GM12878 (cell line): ENCODE measurements at regions not wholly inside any gene's neighbourhood (a gene's known extent, or its start where the extent isn't known, plus 50 kb on each side); places are given as distances from the start of the nearest gene placed in this dataset.

Experiments used
- BMI1 ChIP-seq: fragments of 450-650 bp; IDR thresholded peaks from 2 replicates; pipeline ENCODE4 v1.6.1; 2016; ENCODE audit warnings: mild to moderate bottlenecking, moderate library complexity, borderline replicate concordance
- CHD4 ChIP-seq: fragments of 200-600 bp; sonication (generic); IDR thresholded peaks from 2 replicates; pipeline ENCODE4 v1.6.1; 2016; ENCODE audit warnings: mild to moderate bottlenecking
- CREM ChIP-seq: IDR thresholded peaks from 2 replicates; pipeline ENCODE4 v1.6.1; 2014; ENCODE audit warnings: antibody characterized with exemption, low read depth
- HCFC1 ChIP-seq: fragments of 150-350 bp; IDR thresholded peaks from 2 replicates; pipeline ENCODE4 v1.6.1; 2014; ENCODE audit warnings: low read length
- IKZF2 ChIP-seq, 2 experiments: fragments of 450-650 bp; IDR thresholded peaks; 2 replicates each; pipeline ENCODE4 v1.6.1; 2017; ENCODE audit warnings: mild to moderate bottlenecking in 2 of 2, moderate library complexity in 2 of 2
- JUND ChIP-seq: IDR thresholded peaks from 2 replicates; pipeline ENCODE4 v1.6.1; 2012; ENCODE audit warnings: low read depth, mild to moderate bottlenecking, low read length, improper control_type of control experiment, moderate library complexity
- MEF2B ChIP-seq: fragments of 450-650 bp; IDR thresholded peaks from 2 replicates; pipeline ENCODE4 v1.6.1; 2018; ENCODE audit warnings: mild to moderate bottlenecking, moderate library complexity; ENCODE audit not compliant: partially characterized antibody, poor library complexity, severe bottlenecking
- MXI1 ChIP-seq: fragments of 150-350 bp; IDR thresholded peaks from 2 replicates; pipeline ENCODE4 v1.6.1; 2011; ENCODE audit warnings: low read depth, mild to moderate bottlenecking, inconsistent platforms, low read length, improper control_type of control experiment
- SMAD1 ChIP-seq: fragments of 450-650 bp; IDR thresholded peaks from 2 replicates; pipeline ENCODE4 v1.6.1; 2018; ENCODE audit warnings: mild to moderate bottlenecking, low read depth; ENCODE audit not compliant: partially characterized antibody
- SUPT20H ChIP-seq: IDR thresholded peaks from 2 replicates; pipeline ENCODE4 v1.6.1; 2011; ENCODE audit warnings: low read depth, mild to moderate bottlenecking, low read length, moderate library complexity, borderline replicate concordance; ENCODE audit not compliant: control insufficient read depth
- TARDBP ChIP-seq: IDR thresholded peaks from 2 replicates; pipeline ENCODE4 v1.6.1; 2016; ENCODE audit warnings: borderline replicate concordance
- TF ChIP-seq, protein P1 (sequence below): fragments of 450-650 bp; formaldehyde crosslinking; IDR thresholded peaks from 2 replicates; pipeline ENCODE4 v1.4.0; 2022; ENCODE audit warnings: mild to moderate bottlenecking, moderate library complexity
- TF ChIP-seq, protein P2 (sequence below): fragments of 150-350 bp; IDR thresholded peaks from 2 replicates; pipeline ENCODE4 v1.6.1; 2016; ENCODE audit warnings: low read depth, low read length

DNA sequence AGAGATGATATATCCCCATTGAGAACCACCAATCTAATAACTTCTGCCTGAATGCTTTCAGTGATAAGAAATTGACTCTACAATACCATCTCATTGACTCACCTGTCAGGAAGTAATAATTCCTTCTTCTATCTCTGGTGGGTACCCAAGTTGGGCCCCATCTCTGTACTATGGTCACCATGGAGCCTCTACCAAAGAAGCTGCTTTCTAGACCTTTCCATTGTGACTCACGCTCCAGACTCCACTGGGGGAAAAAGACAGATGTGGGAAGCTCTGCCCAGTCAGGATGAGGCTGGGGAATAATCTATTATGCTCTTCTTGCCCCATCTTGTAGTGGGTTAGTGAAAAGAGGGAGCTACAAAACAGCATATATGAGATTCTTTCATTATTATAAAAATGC, 100.4 kb downstream of the COPRS start (continued):
- TF ChIP-seq, protein P1, sequence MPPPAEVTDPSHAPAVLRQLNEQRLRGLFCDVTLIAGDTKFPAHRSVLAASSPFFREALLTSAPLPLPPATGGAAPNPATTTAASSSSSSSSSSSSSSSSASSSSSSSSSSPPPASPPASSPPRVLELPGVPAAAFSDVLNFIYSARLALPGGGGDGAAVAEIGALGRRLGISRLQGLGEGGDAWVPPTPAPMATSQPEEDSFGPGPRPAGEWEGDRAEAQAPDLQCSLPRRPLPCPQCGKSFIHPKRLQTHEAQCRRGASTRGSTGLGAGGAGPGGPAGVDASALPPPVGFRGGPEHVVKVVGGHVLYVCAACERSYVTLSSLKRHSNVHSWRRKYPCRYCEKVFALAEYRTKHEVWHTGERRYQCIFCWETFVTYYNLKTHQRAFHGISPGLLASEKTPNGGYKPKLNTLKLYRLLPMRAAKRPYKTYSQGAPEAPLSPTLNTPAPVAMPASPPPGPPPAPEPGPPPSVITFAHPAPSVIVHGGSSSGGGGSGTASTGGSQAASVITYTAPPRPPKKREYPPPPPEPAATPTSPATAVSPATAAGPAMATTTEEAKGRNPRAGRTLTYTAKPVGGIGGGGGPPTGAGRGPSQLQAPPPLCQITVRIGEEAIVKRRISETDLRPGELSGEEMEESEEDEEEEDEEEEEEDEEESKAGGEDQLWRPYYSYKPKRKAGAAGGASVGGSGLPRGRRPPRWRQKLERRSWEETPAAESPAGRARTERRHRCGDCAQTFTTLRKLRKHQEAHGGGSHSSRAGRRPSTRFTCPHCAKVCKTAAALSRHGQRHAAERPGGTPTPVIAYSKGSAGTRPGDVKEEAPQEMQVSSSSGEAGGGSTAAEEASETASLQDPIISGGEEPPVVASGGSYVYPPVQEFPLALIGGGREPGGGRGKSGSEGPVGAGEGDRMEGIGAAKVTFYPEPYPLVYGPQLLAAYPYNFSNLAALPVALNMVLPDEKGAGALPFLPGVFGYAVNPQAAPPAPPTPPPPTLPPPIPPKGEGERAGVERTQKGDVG (CRISPR knock-in tag), result no peak
- no peak for TF ChIP-seq SUPT20H
- TF ChIP-seq, protein P2, sequence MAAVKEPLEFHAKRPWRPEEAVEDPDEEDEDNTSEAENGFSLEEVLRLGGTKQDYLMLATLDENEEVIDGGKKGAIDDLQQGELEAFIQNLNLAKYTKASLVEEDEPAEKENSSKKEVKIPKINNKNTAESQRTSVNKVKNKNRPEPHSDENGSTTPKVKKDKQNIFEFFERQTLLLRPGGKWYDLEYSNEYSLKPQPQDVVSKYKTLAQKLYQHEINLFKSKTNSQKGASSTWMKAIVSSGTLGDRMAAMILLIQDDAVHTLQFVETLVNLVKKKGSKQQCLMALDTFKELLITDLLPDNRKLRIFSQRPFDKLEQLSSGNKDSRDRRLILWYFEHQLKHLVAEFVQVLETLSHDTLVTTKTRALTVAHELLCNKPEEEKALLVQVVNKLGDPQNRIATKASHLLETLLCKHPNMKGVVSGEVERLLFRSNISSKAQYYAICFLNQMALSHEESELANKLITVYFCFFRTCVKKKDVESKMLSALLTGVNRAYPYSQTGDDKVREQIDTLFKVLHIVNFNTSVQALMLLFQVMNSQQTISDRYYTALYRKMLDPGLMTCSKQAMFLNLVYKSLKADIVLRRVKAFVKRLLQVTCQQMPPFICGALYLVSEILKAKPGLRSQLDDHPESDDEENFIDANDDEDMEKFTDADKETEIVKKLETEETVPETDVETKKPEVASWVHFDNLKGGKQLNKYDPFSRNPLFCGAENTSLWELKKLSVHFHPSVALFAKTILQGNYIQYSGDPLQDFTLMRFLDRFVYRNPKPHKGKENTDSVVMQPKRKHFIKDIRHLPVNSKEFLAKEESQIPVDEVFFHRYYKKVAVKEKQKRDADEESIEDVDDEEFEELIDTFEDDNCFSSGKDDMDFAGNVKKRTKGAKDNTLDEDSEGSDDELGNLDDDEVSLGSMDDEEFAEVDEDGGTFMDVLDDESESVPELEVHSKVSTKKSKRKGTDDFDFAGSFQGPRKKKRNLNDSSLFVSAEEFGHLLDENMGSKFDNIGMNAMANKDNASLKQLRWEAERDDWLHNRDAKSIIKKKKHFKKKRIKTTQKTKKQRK, result no peak
- no peak for TF ChIP-seq CHD4
- TF ChIP-seq BMI1, result no peak
- no peak for TF ChIP-seq HCFC1
- no peak for TF ChIP-seq MEF2B
- no peak for TF ChIP-seq TARDBP
- TF ChIP-seq CREM, result no peak
- TF ChIP-seq MXI1, result no peak
- no peak for TF ChIP-seq JUND
- TF ChIP-seq SMAD1, result no peak
- no peak for TF ChIP-seq IKZF2 (IDR thresholded peaks at IDR 0.05)
